NT2/D1 (cell line): ENCODE measurements at regions not wholly inside any gene's neighbourhood (a gene's known extent, or its start where the extent isn't known, plus 50 kb on each side); places are given as distances from the start of the nearest gene placed in this dataset.

Source experiments
- YY1 ChIP-seq: IDR thresholded peaks from 2 replicates; pipeline ENCODE4 v1.6.1; 2011; ENCODE audit not compliant: insufficient read length, insufficient read depth
- ZNF274 ChIP-seq: IDR thresholded peaks from 2 replicates; pipeline ENCODE4 v1.6.1; 2011; ENCODE audit warnings: mild to moderate bottlenecking, low read depth, low read length

DNA sequence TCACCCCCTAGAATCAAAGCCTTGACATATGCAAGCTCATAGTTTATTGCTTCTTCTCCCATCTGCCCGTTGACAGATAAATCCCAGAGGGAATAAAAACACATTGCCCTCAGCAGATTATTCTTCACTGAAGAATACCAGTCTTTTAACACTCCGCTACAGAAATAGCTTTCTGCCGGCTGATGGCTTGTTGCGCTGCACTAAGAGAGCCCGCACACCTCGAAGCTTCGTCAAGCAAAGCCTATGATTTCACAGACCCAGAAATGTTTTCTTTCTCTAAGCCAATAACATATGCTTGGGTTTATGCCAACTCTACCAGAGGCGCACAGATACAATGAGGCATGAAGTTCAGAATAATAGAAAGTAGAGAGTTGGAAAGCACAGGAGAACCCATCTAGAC is 208.9 kb upstream of the FOXQ1 start:
- TF ChIP-seq ZNF274 (no peak), YY1 (no peak)
